ENCODE measurements at regions not wholly inside any gene's neighbourhood (a gene's known extent, or its start where the extent isn't known, plus 50 kb on each side); places are given as distances from the start of the nearest gene placed in this dataset.

DNA sequence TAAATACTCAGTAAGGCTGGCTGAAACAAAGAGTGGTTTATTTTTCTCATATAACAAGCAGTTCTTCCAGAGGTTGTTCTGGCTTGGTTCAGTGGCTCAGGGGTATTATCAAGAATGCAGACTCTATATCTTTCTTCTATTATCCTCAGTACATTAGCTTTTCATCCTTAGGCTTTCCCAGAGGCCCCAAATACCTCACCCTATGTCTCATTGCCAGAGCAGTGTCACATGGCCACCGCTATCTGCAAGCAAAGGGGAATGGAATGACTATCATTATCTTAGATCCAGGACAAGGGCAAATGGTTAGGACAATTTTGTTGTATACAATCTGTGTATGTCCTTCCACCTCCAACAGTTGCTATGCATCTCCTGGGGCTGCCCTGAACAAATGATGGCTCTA lies 69.0 kb upstream of the SNX2 start:
- Histone ChIP-seq H3K4me3 (no peak overlapping the region), H3K27ac (no peak overlapping the region), H3K27me3 (no peaks in the 10 kb centered on the region), H3K4me1 (ENCODE audit: low read depth) (peaks cover 5% of the 10 kb centered on the region), H3K9me3 (ENCODE audit: low read depth) (no peaks in the 10 kb centered on the region), H3K36me3 (no peaks in the 10 kb centered on the region)
- no peak for TF ChIP-seq CTCF (IDR thresholded peaks at IDR 0.05; ENCODE audit: low read depth, low read length)
- DNase-seq (ENCODE audit: low read depth in 1 of 2, low spot score in 1 of 2), result peak; percentile 9 to 10

GRCh38 chr5:122707796-122708195 lies 67.1 kb upstream of the SNX2 start:
- H3K27me3 ChIP-seq, result no peaks in the 10 kb centered on the region
- no peak overlapping the region for H3K4me3 ChIP-seq
- no peaks in the 10 kb centered on the region for H3K9me3 ChIP-seq (ENCODE audit: low read depth)
- H3K4me1 ChIP-seq (ENCODE audit: low read depth), result peaks cover 5% of the 10 kb centered on the region
- DNase-seq (ENCODE audit: low read depth in 1 of 2, low spot score in 1 of 2), result no peak
- no peak overlapping the region for H3K27ac ChIP-seq
- no peak for TF ChIP-seq CTCF (IDR thresholded peaks at IDR 0.05; ENCODE audit: low read depth, low read length)
- H3K36me3 ChIP-seq, result no peaks in the 10 kb centered on the region

DNA sequence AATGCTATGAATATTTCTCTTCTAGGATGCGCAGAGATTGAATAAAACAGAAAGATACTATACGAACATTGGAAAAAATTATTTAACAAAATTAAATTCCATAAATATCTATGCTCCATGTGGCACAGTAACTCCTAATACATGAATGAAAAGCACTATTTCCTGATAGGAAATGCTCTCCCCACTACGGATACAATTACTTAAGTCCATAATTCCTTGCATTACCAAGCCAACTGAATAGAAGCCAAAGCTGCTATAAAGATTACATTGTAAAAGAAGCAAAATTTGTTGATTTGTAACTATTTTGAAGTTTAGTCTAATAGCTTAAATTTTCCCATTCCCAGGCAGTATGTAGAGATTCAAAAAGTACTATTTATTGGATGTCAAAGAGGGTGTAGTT lies 61.8 kb upstream of the SNX2 start:
- Histone ChIP-seq H3K27ac (no peak overlapping the region), H3K9me3 (ENCODE audit: low read depth) (no peaks in the 10 kb centered on the region), H3K4me3 (no peak overlapping the region), H3K4me1 (ENCODE audit: low read depth) (no peaks in the 10 kb centered on the region), H3K27me3 (no peaks in the 10 kb centered on the region), H3K36me3 (no peaks in the 10 kb centered on the region)
- no peak for TF ChIP-seq CTCF (IDR thresholded peaks at IDR 0.05; ENCODE audit: low read depth, low read length)
- DNase-seq (ENCODE audit: low read depth in 1 of 2, low spot score in 1 of 2), result peak in 1 of 2 donors; percentile 45

DNA sequence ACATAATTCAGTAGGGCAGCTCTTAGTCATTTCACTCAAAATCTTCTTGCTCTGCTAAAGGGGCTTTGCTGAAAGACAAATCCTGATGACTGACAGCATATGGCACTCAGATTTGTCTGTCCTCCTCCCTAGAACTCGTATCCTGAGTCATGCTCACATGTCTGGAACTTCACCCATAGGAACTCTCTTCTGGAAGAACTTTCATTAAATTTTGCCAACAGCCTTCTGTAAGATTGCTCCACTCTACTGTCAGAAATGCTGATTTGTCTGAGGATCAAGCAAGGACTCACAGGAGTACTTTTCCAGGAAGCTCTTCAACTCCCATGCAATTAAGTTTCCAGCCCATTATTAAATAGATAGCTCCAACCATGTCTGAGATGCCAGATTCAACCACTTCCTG lies 59.8 kb upstream of the SNX2 start:
- peak in 1 of 2 donors; percentile 52 for DNase-seq (ENCODE audit: low read depth in 1 of 2, low spot score in 1 of 2)
- Histone ChIP-seq H3K4me1 (ENCODE audit: low read depth) (no peaks in the 10 kb centered on the region), H3K36me3 (no peaks in the 10 kb centered on the region)

GRCh38 chr5:122718611-122719010 lies 56.3 kb upstream of the SNX2 start:
- no peaks in the 10 kb centered on the region for H3K9me3 ChIP-seq (ENCODE audit: low read depth)
- H3K27me3 ChIP-seq, result no peaks in the 10 kb centered on the region
- no peak overlapping the region for H3K27ac ChIP-seq
- no peak for TF ChIP-seq CTCF (IDR thresholded peaks at IDR 0.05; ENCODE audit: low read depth, low read length)
- no peak overlapping the region for H3K4me3 ChIP-seq
- DNase-seq (ENCODE audit: low read depth in 1 of 2, low spot score in 1 of 2), result no peak
- no peaks in the 10 kb centered on the region for H3K36me3 ChIP-seq
- H3K4me1 ChIP-seq (ENCODE audit: low read depth), result no peaks in the 10 kb centered on the region

More for the DNA sequence above, 59.8 kb upstream of the SNX2 start:
- Histone ChIP-seq H3K9me3 (ENCODE audit: low read depth) (no peaks in the 10 kb centered on the region), H3K27ac (no peak overlapping the region), H3K27me3 (no peaks in the 10 kb centered on the region), H3K4me3 (no peak overlapping the region)
- TF ChIP-seq CTCF (IDR thresholded peaks at IDR 0.05; ENCODE audit: low read depth, low read length), result no peak

Measured in cardiac muscle cell (in vitro differentiated cells and primary cell).